ENCODE measurements at regions not wholly inside any gene's neighbourhood (a gene's known extent, or its start where the extent isn't known, plus 50 kb on each side); places are given as distances from the start of the nearest gene placed in this dataset.

DNA sequence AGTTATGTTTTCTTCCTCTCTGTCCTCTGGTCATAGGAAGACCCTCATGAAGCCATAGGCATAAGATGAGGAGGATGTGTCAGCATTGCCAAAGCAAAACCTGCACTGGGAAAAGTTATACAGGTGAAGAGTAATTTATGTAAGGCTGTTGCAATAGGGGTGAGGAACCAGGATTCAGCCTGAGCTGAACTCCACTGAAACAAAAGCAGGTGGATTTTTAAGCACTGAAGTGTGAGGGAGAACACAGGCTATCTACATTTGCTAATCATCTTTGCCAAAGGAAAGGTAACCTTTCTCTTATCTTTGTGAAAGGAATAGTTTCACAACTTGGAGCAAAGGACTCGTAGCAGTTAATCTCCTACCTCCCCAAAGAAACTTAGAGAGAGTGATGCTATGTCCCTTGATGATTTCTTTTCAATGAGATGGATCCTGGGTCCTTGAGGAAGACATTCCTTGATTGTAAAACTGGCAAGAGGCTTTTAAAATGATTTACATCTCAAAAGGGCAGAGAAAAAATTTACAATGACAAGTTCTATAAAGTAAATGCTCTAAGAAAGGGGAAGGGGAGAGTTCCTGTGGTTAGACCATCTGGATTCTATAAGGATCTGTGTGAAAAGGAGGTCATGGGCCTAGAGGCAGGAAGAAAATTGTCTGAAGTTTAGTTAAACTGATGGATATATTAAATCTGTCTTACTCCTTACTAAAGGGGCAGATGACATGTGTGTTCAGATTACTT, 385.4 kb upstream of the CDH7 start:
- TF ChIP-seq TOX (CRISPR knock-in tag; IDR thresholded peaks at IDR 0.05; ENCODE audit: borderline replicate concordance) (no peak), ZFP30 (CRISPR knock-in tag; IDR thresholded peaks at IDR 0.05) (no peak), ZNF70 (CRISPR knock-in tag; IDR thresholded peaks at IDR 0.05) (no peak), PPARA (CRISPR knock-in tag; IDR thresholded peaks at IDR 0.05; ENCODE audit: borderline replicate concordance) (no peak), CSDC2 (CRISPR knock-in tag; IDR thresholded peaks at IDR 0.05) (no peak), SNAI2 (CRISPR knock-in tag; IDR thresholded peaks at IDR 0.05) (no peak), ESRRG (CRISPR knock-in tag; IDR thresholded peaks at IDR 0.05) (no peak), ZFP3 (CRISPR knock-in tag; IDR thresholded peaks at IDR 0.05) (no peak), ARNTL (CRISPR knock-in tag; IDR thresholded peaks at IDR 0.05; ENCODE audit: borderline replicate concordance, low read depth) (no peak), RARB (CRISPR knock-in tag; IDR thresholded peaks at IDR 0.05) (no peak), OSR1 (CRISPR knock-in tag; IDR thresholded peaks at IDR 0.05) (no peak), BACH2 (CRISPR knock-in tag; IDR thresholded peaks at IDR 0.05; ENCODE audit: borderline replicate concordance) (no peak)
- TF ChIP-seq, protein P1, sequence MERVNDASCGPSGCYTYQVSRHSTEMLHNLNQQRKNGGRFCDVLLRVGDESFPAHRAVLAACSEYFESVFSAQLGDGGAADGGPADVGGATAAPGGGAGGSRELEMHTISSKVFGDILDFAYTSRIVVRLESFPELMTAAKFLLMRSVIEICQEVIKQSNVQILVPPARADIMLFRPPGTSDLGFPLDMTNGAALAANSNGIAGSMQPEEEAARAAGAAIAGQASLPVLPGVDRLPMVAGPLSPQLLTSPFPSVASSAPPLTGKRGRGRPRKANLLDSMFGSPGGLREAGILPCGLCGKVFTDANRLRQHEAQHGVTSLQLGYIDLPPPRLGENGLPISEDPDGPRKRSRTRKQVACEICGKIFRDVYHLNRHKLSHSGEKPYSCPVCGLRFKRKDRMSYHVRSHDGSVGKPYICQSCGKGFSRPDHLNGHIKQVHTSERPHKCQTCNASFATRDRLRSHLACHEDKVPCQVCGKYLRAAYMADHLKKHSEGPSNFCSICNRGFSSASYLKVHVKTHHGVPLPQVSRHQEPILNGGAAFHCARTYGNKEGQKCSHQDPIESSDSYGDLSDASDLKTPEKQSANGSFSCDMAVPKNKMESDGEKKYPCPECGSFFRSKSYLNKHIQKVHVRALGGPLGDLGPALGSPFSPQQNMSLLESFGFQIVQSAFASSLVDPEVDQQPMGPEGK (CRISPR knock-in tag; IDR thresholded peaks at IDR 0.05; ENCODE audit: borderline replicate concordance), result no peak
